ENCODE measurements at regions not wholly inside any gene's neighbourhood (a gene's known extent, or its start where the extent isn't known, plus 50 kb on each side); places are given as distances from the start of the nearest gene placed in this dataset.
"Not testable (repeated sequence)": the region's sequence is repeated elsewhere in the genome, so short reads cannot be mapped to it uniquely, and the experiment has no call there.

DNA sequence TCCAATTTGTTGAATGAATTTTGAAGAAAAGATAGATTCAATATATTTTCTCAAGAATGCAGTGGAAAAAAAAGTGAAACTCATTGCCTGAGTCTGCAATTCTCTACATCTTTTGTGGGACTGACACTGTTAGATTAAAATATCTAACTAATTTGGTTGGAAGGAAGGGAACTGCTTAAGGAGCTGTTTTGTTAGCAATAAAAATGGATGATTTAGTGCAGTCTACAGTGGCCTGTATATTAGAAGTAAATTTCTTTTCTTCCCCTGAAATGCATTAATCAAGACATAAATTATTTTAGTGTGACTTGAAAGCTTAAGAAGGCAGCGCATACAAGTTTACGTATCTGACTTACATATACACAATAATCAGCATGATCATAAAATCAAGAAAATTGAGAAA, 1332.6 kb downstream of the EPHA7 start:
- no peaks in the 10 kb centered on the region for H3K27me3 ChIP-seq (ENCODE audit: insufficient read depth, low read length)
- no peaks in the 10 kb centered on the region for H3K79me1 ChIP-seq (ENCODE audit: insufficient read depth, low read depth, low read length, poor library complexity, severe bottlenecking)
- no peak overlapping the region for H3K4ac ChIP-seq (ENCODE audit: low read depth, low read length)
- no peaks in the 10 kb centered on the region for H3K4me1 ChIP-seq (ENCODE audit: insufficient read depth, low read length)
- Mint-ChIP-seq H3K4me1 (no peaks in the 10 kb centered on the region), H3K36me3 (ENCODE audit: insufficient read depth in 1 of 3, low read depth in 3 of 3) (peaks cover 3 to 10% (median 8%) of the 10 kb centered on the region in 3 experiments; a peak in 5 of 7 replicates), H3K27me3 (ENCODE audit: low read depth) (no peaks in the 10 kb centered on the region; the same call in 1 of the 2 replicates), H3K9me3 (peaks cover 15 to 26% of the 10 kb centered on the region in 2 experiments), H3K27ac (no peak overlapping the region), H3K4me3 (no peak overlapping the region)
- H2BK15ac ChIP-seq (ENCODE audit: low read depth, low read length): no peak overlapping the region
- TF ChIP-seq, protein P1, sequence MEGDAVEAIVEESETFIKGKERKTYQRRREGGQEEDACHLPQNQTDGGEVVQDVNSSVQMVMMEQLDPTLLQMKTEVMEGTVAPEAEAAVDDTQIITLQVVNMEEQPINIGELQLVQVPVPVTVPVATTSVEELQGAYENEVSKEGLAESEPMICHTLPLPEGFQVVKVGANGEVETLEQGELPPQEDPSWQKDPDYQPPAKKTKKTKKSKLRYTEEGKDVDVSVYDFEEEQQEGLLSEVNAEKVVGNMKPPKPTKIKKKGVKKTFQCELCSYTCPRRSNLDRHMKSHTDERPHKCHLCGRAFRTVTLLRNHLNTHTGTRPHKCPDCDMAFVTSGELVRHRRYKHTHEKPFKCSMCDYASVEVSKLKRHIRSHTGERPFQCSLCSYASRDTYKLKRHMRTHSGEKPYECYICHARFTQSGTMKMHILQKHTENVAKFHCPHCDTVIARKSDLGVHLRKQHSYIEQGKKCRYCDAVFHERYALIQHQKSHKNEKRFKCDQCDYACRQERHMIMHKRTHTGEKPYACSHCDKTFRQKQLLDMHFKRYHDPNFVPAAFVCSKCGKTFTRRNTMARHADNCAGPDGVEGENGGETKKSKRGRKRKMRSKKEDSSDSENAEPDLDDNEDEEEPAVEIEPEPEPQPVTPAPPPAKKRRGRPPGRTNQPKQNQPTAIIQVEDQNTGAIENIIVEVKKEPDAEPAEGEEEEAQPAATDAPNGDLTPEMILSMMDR (conservative IDR thresholded peaks at IDR 0.05): no peak
- H4K5ac ChIP-seq (ENCODE audit: insufficient read length, low read depth, low read length): no peak overlapping the region
- no peaks in the 10 kb centered on the region for H3K79me2 ChIP-seq (ENCODE audit: insufficient read depth, low read length)
- no peak overlapping the region for H4K91ac ChIP-seq (ENCODE audit: insufficient read length, low read depth, low read length)
- H3K4me2 ChIP-seq (ENCODE audit: insufficient read depth, insufficient read length, low read length): no peak overlapping the region
- no peaks in the 10 kb centered on the region for H4K20me1 ChIP-seq (ENCODE audit: control insufficient read depth, insufficient read depth, insufficient read length)
- H3K9ac ChIP-seq (ENCODE audit: extremely low read depth, insufficient read length, low read length): no peak overlapping the region
- H3K9me3 ChIP-seq (ENCODE audit: control insufficient read depth, low read depth, low read length): no peaks in the 10 kb centered on the region
- no peak overlapping the region for H4K8ac ChIP-seq (replicated peaks; ENCODE audit: insufficient read length, low read depth, low read length)
- no peak overlapping the region for H2AK5ac ChIP-seq (ENCODE audit: insufficient read length, low read length)
- H3K23ac ChIP-seq (ENCODE audit: insufficient read length, low read depth, low read length): no peak overlapping the region
- H2BK5ac ChIP-seq (ENCODE audit: insufficient read length, low read length): no peak overlapping the region
- no peak overlapping the region for H2AFZ ChIP-seq (ENCODE audit: low read length)
- no peak overlapping the region for H3K18ac ChIP-seq (ENCODE audit: insufficient read length, low read depth, low read length)
- H3K56ac ChIP-seq (ENCODE audit: insufficient read length, low read depth, low read length): no peak overlapping the region
- WGBS (ENCODE audit: extremely low coverage, insufficient read length, low lambda C conversion rate): no CpG with 5 or more reads among the region's 2 CpGs
- DNase-seq: no peak
- no peak overlapping the region for H2BK20ac ChIP-seq (ENCODE audit: low read depth, low read length, poor library complexity, severe bottlenecking)
- no peak overlapping the region for H3K27ac ChIP-seq (ENCODE audit: insufficient read length, low read depth, low read length)
- no peak overlapping the region for H3K14ac ChIP-seq (ENCODE audit: insufficient read depth, low read length)
- no peak overlapping the region for H2BK12ac ChIP-seq (ENCODE audit: insufficient read length, low read depth, low read length)
- H2BK120ac ChIP-seq (ENCODE audit: low read depth, low read length, poor library complexity, severe bottlenecking): no peak overlapping the region
- H3K23me2 ChIP-seq (ENCODE audit: insufficient read length, low read depth, low read length, poor library complexity, severe bottlenecking): no peaks in the 10 kb centered on the region
- H3T11ph ChIP-seq (ENCODE audit: low read length): no peak overlapping the region

- not testable (repeated sequence) for H3K14ac ChIP-seq (ENCODE audit: insufficient read depth, low read length); H3K4me3 Mint-ChIP-seq; H3K27me3 Mint-ChIP-seq (ENCODE audit: low read depth); H3K56ac ChIP-seq (ENCODE audit: insufficient read length, low read depth, low read length); H3K4me1 Mint-ChIP-seq; H4K20me1 ChIP-seq (ENCODE audit: control insufficient read depth, insufficient read depth, insufficient read length); H2BK15ac ChIP-seq (ENCODE audit: low read depth, low read length); H2BK12ac ChIP-seq (ENCODE audit: insufficient read length, low read depth, low read length); H3T11ph ChIP-seq (ENCODE audit: low read length); H3K27me3 ChIP-seq (ENCODE audit: insufficient read depth, low read length); H2AK5ac ChIP-seq (ENCODE audit: insufficient read length, low read length); H3K4ac ChIP-seq (ENCODE audit: low read depth, low read length); H4K91ac ChIP-seq (ENCODE audit: insufficient read length, low read depth, low read length); H3K79me1 ChIP-seq (ENCODE audit: insufficient read depth, low read depth, low read length, poor library complexity, severe bottlenecking); H4K8ac ChIP-seq (replicated peaks; ENCODE audit: insufficient read length, low read depth, low read length); H3K79me2 ChIP-seq (ENCODE audit: insufficient read depth, low read length); H3K27ac ChIP-seq (ENCODE audit: insufficient read length, low read depth, low read length); H2AFZ ChIP-seq (ENCODE audit: low read length); H3K18ac ChIP-seq (ENCODE audit: insufficient read length, low read depth, low read length); H2BK120ac ChIP-seq (ENCODE audit: low read depth, low read length, poor library complexity, severe bottlenecking); H2BK20ac ChIP-seq (ENCODE audit: low read depth, low read length, poor library complexity, severe bottlenecking); DNase-seq; H3K4me2 ChIP-seq (ENCODE audit: insufficient read depth, insufficient read length, low read length); H2BK5ac ChIP-seq (ENCODE audit: insufficient read length, low read length); H3K23ac ChIP-seq (ENCODE audit: insufficient read length, low read depth, low read length); H3K23me2 ChIP-seq (ENCODE audit: insufficient read length, low read depth, low read length, poor library complexity, severe bottlenecking); H3K27ac Mint-ChIP-seq; H4K5ac ChIP-seq (ENCODE audit: insufficient read length, low read depth, low read length); H3K4me1 ChIP-seq (ENCODE audit: insufficient read depth, low read length); H3K9ac ChIP-seq (ENCODE audit: extremely low read depth, insufficient read length, low read length); H3K9me3 ChIP-seq (ENCODE audit: control insufficient read depth, low read depth, low read length)
- H3K9me3 Mint-ChIP-seq: peaks cover 26 to 36% of the 10 kb centered on the region in 2 experiments
- no CpG with 5 or more reads among the region's 5 CpGs for WGBS (ENCODE audit: extremely low coverage, insufficient read length, low lambda C conversion rate)
- peaks cover 9 to 20% (median 11%) of the 10 kb centered on the region in 3 experiments; a peak in 5 of 7 replicates for H3K36me3 Mint-ChIP-seq (ENCODE audit: insufficient read depth in 1 of 3, low read depth in 3 of 3)
Measured at GRCh38 chr6:92083914-92084313, 1335.4 kb downstream of the EPHA7 start.

Measured in H9 (cell line).